AG04450 (cell line): ENCODE measurements at regions not wholly inside any gene's neighbourhood (a gene's known extent, or its start where the extent isn't known, plus 50 kb on each side); places are given as distances from the start of the nearest gene placed in this dataset.
A peak's percentile ranks its signal among the peaks of the same experiment; 100 is the strongest.

ENCODE experiments used
- CTCF ChIA-PET: fragments of 300-600, 350-600 bp; formaldehyde crosslinking; extraction: SDS; loops from one replicate; lab custom pipeline; 2022; ENCODE audit warnings: antibody characterized with exemption, inconsistent platforms; lab: Charles Lee
- POLR2A ChIA-PET: fragments of 350-600 bp; formaldehyde crosslinking; extraction: SDS; loops from one replicate; lab custom pipeline; 2021; ENCODE audit warnings: antibody characterized with exemption, inconsistent platforms; lab: Yijun Ruan, JAX
- DNase-seq: peaks from one replicate; pipeline ENCODE4 v3.0.0-alpha.2; 2011; ENCODE audit warnings: low read depth, low spot score
- H3K27ac ChIP-seq: one replicate; pipeline ENCODE4 v1.5.1; 2012; ENCODE audit warnings: low read depth, low read length, control low read depth
- H3K27me3 ChIP-seq: one replicate; pipeline ENCODE4 v1.6.0; 2012; ENCODE audit warnings: low read length; ENCODE audit not compliant: control insufficient read depth, insufficient read depth
- H3K4me3 ChIP-seq: 2 replicates; pipeline ENCODE4 v1.5.1; 2011; ENCODE audit warnings: mild to moderate bottlenecking, low read depth, low read length, control low read depth
- H3K9me3 ChIP-seq: 2 replicates; pipeline ENCODE4 v1.5.1; 2012; ENCODE audit warnings: low read length; ENCODE audit not compliant: control insufficient read depth, insufficient read depth
- TF ChIP-seq, protein P1 (sequence below): IDR thresholded peaks from 2 replicates; pipeline ENCODE4 v1.5.1; 2011; ENCODE audit warnings: low read depth, low read length, control low read depth, inconsistent platforms

DNA sequence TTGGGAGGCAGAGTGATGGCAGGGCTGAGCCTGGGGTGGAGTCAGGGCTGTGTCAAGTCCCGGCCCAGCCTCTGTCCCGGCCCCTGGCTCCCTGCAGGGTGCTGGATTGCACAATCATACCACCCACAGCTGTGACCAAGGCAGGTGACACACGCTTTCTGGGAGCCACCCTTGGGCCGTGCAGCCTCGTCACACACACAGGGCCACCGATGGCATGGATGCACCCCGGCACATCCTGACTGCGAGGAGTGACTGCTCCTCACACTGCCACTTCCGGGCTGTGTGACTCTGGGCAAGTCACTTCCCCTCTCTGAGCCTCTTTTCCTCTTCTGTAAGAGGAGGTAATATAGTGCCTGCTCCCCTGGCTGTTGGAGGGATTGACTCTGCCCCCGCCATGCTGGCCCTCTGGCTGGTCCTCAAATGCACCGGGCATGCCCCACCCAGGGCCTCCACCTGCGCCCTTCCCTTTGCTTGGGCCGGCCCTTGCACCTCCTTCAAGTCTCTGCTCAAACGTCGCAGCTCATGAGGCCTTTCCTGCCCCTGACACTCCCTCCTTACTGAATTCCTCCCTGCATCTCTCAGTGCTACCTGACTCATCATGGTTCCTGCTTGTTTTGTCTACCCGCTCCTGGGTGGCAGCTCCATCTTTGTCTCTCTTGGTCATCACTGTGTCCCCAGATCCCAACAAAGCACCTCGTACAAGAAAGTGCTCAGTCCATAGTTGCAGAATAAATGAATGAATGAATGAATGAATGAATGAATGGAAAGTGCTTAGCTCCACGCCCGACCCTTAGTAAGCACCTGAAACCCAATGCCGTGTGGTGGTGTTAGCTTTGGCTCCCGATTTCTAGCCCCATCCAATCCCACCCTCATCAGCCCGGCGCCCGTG is 93.5 kb downstream of the CEBPB start:
- Histone ChIP-seq H3K4me3 (no peak overlapping the region), H3K27me3 (no peaks in the 10 kb centered on the region), H3K27ac (peak overlapping the region; percentile 99), H3K9me3 (no peaks in the 10 kb centered on the region; the same call in 1 of the 2 replicates)
- ChIA-PET CTCF (interaction anchor here (1.3 kb wide), 1 partner anchor 180 kb away, joined by 5 read pairs; no protein-coding TSS in a partner anchor), POLR2A (no interaction called here)
- no peak for DNase-seq
- TF ChIP-seq, protein P1, sequence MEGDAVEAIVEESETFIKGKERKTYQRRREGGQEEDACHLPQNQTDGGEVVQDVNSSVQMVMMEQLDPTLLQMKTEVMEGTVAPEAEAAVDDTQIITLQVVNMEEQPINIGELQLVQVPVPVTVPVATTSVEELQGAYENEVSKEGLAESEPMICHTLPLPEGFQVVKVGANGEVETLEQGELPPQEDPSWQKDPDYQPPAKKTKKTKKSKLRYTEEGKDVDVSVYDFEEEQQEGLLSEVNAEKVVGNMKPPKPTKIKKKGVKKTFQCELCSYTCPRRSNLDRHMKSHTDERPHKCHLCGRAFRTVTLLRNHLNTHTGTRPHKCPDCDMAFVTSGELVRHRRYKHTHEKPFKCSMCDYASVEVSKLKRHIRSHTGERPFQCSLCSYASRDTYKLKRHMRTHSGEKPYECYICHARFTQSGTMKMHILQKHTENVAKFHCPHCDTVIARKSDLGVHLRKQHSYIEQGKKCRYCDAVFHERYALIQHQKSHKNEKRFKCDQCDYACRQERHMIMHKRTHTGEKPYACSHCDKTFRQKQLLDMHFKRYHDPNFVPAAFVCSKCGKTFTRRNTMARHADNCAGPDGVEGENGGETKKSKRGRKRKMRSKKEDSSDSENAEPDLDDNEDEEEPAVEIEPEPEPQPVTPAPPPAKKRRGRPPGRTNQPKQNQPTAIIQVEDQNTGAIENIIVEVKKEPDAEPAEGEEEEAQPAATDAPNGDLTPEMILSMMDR, result no peak

DNA sequence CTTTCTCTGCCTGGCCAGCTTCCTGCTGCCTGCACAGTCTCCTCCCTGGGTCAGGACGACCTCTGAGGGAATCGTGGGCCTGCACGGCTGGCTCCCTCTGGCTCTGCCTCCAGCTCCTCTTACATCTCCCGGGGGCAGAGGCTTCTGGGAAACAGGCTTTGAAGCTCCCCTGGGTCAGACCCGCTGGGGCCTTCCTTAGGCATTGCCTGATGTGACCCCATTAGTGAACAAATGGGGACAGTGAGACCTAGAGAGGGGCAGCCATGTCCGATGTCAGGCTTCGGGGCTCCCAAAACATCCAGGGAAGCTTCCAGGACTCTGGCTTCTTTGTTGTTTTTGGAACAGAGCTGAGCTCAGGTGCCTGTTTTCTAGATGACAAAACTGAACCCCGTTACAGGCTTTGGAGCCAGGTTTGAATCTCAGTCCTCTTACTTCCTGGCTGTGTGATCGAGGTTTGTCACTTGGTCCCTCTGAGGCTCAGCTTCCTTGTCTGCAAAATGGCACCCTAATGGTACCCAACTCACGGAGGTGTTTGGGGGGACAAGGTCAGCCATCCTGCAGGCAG is 94.3 kb downstream of the CEBPB start:
- no peak for DNase-seq
- TF ChIP-seq, protein P1, result no peak
- H3K27ac ChIP-seq, result peak overlapping the region; percentile 99
- H3K4me3 ChIP-seq, result no peak overlapping the region
- no peaks in the 10 kb centered on the region for H3K27me3 ChIP-seq
- H3K9me3 ChIP-seq, result no peaks in the 10 kb centered on the region; the same call in 1 of the 2 replicates
- ChIA-PET CTCF (interaction anchor here (1.3 kb wide), 1 partner anchor 179 kb away, joined by 5 read pairs; no protein-coding TSS in a partner anchor), POLR2A (interaction anchor here (0.7 to 1.6 kb wide), 9 partner anchors 12 to 115 kb away, joined by 3 to 8 read pairs (median 4); partner anchors contain the start of gene CEBPB)

DNA sequence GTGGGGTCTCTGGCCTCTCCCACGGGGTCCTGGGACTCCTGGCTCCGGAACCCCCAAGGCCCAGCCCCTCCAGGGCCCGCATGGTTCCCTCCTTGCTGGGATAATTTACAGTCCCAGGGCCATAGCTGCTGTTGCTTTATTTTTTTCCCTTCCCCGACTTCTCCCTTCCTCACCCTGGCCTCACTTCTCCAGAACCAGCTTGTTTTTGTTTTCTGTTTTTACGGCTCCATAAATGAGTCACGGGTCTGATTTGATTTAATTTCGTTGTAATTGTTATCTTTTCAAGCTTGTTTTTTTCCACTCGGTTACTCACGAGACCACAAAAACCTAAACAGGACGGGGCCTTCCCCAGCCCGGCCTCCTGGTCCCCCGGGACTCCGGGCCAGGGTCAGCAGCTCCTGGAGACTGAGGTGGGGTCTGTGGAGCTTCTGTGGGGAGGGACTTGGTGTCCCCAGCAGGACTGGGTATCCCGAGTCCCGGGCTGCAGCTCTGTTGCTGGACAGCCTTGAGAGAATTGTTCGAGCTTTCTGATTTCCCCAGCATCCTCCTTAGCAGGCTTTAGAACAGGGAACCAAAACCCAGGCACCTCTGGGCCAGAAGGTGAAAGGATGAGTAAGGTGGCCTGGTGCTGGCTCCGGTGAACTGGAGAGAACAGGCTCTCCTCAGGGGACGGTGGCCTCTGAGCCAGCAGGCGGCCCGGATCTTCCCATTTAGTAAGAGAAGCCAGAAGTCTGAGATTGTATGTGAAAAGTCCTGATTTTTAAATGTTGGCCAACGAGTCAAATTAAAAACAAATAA is 94.9 kb downstream of the CEBPB start:
- no peaks in the 10 kb centered on the region; the same call in 1 of the 2 replicates for H3K9me3 ChIP-seq
- ChIA-PET POLR2A (interaction anchor here (0.7 to 1.6 kb wide), 9 partner anchors 13 to 115 kb away, joined by 3 to 8 read pairs (median 4); partner anchors contain the start of gene CEBPB), CTCF (interaction anchor here (1.3 kb wide), 1 partner anchor 179 kb away, joined by 5 read pairs; no protein-coding TSS in a partner anchor)
- TF ChIP-seq, protein P1, result no peak
- DNase-seq, result no peak
- no peaks in the 10 kb centered on the region for H3K27me3 ChIP-seq
- H3K4me3 ChIP-seq, result no peak overlapping the region
- peak overlapping the region; percentile 99 for H3K27ac ChIP-seq

DNA sequence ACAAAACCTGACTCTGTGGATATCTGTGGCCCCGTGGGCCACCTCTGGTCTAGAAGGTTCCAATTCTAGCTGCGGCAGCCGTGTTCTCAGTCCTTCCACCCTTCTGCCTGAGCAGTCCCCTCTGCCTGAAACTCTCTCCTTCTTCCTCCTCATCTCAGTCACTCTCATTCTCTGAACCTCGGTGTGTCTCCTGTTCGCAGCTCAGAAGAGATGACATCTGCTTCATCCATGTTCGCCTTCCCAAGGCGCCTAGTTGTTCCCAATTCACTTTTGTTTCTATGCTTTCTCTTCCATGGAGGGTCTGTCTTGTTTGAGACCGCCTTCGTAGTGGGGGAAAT is 95.5 kb downstream of the CEBPB start:
- Histone ChIP-seq H3K4me3 (no peak overlapping the region), H3K9me3 (no peaks in the 10 kb centered on the region; the same call in 1 of the 2 replicates), H3K27ac (peak overlapping the region; percentile 99), H3K27me3 (no peaks in the 10 kb centered on the region)
- TF ChIP-seq, protein P1, result no peak
- ChIA-PET POLR2A (interaction anchor here (1.4 to 1.6 kb wide), 3 partner anchors 21 to 95 kb away, joined by 5 to 8 read pairs (median 6); partner anchors contain the start of gene CEBPB), CTCF (no interaction called here)
- no peak for DNase-seq
